GM13977 (cell line): ENCODE measurements at regions not wholly inside any gene's neighbourhood (a gene's known extent, or its start where the extent isn't known, plus 50 kb on each side); places are given as distances from the start of the nearest gene placed in this dataset.

Experiments used
- DNase-seq: peaks from one replicate; pipeline ENCODE4 v3.0.0; 2012; ENCODE audit warnings: low spot score
- in situ Hi-C: fragments of 300-500 bp; cut with MboI; formaldehyde crosslinking; loops from one replicate; pipeline ENCODE4 v1.12.0; 2022; ENCODE audit warnings: low sequenced_read_pairs, low pct_unique_long_range_greater_than_20kb, mixed read lengths, inconsistent platforms; ENCODE audit not compliant: unreplicated experiment
- TF ChIP-seq, protein P1 (sequence below): IDR thresholded peaks from 2 replicates; pipeline ENCODE4 v1.5.1; 2012; ENCODE audit warnings: mild to moderate bottlenecking, control low read depth; ENCODE audit not compliant: insufficient read depth; ENCODE audit errors: extremely low read depth, missing control alignments

DNA sequence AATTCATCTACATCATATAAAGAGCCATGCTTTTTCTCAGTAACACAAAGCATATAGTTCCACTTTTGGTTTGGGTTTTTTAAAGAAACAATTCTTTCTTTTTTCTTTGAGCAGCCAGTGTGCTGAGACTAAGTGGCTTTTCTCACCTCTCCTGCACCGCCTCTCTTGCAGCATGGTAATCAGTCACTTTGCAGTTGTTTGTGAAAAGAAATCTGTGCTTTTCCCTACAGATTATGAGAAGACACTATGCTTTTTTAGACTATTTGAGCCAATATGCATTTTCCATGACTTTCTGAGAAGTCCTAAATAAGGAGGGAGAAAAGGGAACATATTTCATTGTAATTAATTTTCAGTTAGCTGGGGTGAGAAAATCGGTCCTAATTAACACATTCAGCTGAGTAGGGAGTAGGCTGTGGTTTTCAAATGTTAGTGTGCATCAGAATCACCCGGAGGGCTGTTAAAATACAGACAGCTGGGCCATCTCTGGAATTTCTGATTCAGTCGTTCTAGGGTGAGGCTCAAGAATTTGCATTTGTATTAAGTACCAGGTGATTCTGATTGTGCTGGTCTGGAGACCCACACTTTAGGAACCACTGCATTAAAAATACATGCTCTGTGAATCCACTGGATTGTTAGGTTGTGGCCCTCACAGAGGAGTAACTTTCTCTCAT, 155.2 kb downstream of the TINAG start:
- TF ChIP-seq, protein P1, sequence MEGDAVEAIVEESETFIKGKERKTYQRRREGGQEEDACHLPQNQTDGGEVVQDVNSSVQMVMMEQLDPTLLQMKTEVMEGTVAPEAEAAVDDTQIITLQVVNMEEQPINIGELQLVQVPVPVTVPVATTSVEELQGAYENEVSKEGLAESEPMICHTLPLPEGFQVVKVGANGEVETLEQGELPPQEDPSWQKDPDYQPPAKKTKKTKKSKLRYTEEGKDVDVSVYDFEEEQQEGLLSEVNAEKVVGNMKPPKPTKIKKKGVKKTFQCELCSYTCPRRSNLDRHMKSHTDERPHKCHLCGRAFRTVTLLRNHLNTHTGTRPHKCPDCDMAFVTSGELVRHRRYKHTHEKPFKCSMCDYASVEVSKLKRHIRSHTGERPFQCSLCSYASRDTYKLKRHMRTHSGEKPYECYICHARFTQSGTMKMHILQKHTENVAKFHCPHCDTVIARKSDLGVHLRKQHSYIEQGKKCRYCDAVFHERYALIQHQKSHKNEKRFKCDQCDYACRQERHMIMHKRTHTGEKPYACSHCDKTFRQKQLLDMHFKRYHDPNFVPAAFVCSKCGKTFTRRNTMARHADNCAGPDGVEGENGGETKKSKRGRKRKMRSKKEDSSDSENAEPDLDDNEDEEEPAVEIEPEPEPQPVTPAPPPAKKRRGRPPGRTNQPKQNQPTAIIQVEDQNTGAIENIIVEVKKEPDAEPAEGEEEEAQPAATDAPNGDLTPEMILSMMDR: no peak
- DNase-seq: no peak
- in situ Hi-C loops: no loop called here

DNA sequence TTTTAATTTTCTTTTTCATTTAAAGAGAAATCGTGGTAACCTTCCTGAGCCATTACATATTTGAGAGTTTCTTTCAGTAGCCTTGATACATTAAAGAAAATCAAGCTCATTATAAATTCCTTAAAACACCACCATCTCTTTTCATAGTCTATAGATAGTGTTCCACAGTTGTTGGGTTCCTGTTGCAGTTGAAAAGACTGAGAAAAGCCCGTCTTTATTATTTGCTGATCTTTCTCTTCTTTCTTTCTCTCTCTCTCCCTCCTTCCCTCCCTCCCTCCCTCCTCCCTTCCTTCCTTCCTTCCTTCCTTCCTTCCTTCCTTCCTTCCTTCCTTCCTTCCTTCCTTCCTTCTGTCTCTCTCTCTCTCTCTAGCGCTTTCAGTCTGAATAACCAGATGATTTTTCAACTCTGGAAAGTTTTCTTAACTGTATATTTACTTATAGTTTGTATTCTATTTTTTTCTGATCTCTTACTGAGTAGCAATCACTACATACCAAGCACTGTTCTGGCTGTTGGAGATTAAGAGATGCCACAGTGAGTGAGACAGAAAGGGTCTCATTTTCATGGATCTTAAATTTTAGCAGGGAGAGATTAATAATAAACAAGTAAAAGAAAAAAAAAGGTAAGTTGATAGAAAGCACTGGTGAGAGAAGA, 157.5 kb downstream of the TINAG start:
- TF ChIP-seq, protein P1: no peak
- no peak for DNase-seq
- in situ Hi-C loops: no loop called here

DNA sequence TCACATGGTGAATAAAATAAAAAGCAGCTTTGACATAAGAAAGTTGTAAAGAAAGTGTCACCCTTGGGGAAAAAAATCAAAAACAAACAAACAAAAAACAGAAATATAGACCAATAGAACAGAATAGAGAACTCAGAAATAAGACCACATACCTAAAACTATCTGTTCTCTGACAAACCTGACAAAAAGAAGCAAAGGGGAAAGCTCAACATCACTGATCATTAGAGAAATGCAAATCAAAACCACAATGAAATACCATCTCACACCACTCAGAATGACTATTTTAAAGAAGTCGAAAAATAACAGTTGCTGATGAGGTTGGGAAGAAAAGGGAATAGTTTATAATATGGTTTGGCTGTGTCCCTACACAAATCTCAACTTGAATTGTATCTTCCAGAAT, 159.1 kb downstream of the TINAG start:
- DNase-seq: no peak
- in situ Hi-C loops: no loop called here
- TF ChIP-seq, protein P1: no peak

DNA sequence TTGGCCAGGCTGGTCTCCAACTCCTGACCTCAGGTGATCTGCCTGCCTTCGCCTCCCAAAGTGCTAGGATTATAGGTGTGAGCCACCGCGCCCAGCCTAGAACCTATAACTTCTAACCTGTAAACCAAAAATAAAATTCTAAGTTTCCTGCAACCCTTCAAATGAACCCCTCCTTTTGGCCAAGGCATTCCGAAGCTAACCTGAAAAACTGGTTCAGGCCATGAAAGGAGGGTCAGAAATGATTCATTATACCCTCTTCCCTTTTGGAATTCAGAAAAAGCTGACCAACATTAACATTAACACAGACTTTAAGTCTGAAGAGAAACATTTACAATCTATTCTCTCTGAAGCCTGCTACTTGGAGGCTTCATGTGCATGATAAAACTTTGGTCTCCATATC, 165.1 kb downstream of the TINAG start:
- TF ChIP-seq, protein P1: no peak
- in situ Hi-C loops: no loop called here
- DNase-seq: no peak

DNA sequence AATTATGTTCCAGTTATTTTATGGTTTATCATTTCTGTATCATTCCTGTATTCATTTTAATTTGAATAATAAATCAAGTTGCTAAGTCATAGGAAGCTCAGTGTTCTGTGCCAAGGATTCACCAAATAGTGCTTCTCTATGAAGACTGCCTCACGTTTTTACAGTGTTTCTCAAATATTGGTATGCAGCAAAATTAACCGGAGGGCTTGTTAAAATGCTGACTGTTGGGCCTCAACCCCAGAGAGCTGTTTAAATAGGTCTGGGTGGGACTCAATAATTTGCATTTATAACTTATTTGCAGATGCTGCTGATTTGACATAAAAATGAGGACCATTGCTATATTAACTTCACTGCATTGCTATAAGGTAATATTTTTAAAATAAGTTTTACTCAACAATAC, 166.7 kb downstream of the TINAG start:
- in situ Hi-C loops: no loop called here
- no peak for DNase-seq
- TF ChIP-seq, protein P1: no peak

DNA sequence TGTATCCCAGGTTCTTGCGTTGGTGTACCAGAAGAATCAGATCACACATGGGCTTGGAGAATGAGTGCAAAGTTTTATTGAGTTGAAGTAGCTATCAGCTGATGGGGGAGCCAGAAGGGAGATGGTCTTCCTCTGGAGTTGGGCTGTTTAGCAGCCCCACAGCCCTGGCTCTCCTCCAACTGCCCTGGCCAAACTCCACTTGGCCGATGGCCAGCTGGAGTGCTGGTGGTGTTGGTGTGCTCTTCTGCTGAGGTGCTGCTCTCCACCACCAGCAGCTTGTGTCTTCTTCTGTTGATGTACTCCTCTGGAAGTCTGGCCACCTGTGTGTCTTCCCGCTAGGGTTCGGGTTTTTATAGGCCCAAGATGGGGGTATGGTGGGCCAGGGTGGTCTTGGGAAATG, 172.8 kb downstream of the TINAG start:
- TF ChIP-seq, protein P1: no peak
- in situ Hi-C loops: no loop called here
- no peak for DNase-seq
